ENCODE measurements at regions not wholly inside any gene's neighbourhood (a gene's known extent, or its start where the extent isn't known, plus 50 kb on each side); places are given as distances from the start of the nearest gene placed in this dataset.

- TF ChIP-seq, protein P1, sequence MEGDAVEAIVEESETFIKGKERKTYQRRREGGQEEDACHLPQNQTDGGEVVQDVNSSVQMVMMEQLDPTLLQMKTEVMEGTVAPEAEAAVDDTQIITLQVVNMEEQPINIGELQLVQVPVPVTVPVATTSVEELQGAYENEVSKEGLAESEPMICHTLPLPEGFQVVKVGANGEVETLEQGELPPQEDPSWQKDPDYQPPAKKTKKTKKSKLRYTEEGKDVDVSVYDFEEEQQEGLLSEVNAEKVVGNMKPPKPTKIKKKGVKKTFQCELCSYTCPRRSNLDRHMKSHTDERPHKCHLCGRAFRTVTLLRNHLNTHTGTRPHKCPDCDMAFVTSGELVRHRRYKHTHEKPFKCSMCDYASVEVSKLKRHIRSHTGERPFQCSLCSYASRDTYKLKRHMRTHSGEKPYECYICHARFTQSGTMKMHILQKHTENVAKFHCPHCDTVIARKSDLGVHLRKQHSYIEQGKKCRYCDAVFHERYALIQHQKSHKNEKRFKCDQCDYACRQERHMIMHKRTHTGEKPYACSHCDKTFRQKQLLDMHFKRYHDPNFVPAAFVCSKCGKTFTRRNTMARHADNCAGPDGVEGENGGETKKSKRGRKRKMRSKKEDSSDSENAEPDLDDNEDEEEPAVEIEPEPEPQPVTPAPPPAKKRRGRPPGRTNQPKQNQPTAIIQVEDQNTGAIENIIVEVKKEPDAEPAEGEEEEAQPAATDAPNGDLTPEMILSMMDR (conservative IDR thresholded peaks at IDR 0.05 in 1 of 2, IDR thresholded peaks at IDR 0.05 in 1 of 2; ENCODE audit: extremely low read depth in 1 of 2, insufficient read depth in 1 of 2, low read depth in 1 of 2, low read length in 2 of 2) = peak; percentile 38 to 40
- no peak for TF ChIP-seq EZH2 (IDR thresholded peaks at IDR 0.05; ENCODE audit: borderline replicate concordance, low read length)
These were observed 636.1 kb upstream of the KLF4 start for GRCh38 chr9:108125625-108126024.
